H9 (cell line): ENCODE measurements at regions not wholly inside any gene's neighbourhood (a gene's known extent, or its start where the extent isn't known, plus 50 kb on each side); places are given as distances from the start of the nearest gene placed in this dataset.

Experiments
- DNase-seq: peaks from one replicate; pipeline ENCODE4 v3.0.0-alpha.2; 2017
- H2AFZ ChIP-seq: one replicate; pipeline ENCODE4 v1.6.1; 2013; ENCODE audit warnings: mild to moderate bottlenecking, low read length, control low read depth, moderate library complexity
- H2AK5ac ChIP-seq: 2 replicates; pipeline ENCODE4 v1.6.1; 2013; ENCODE audit warnings: low read length, control low read depth, mixed read lengths; ENCODE audit not compliant: insufficient read length
- H2BK120ac ChIP-seq: one replicate; pipeline ENCODE4 v1.6.1; 2013; ENCODE audit warnings: low read depth, mild to moderate bottlenecking, low read length, control low read depth, inconsistent platforms; ENCODE audit not compliant: poor library complexity, severe bottlenecking
- H2BK12ac ChIP-seq: 2 replicates; pipeline ENCODE4 v1.6.1; 2013; ENCODE audit warnings: low read length, control low read depth, mixed read lengths, low read depth; ENCODE audit not compliant: insufficient read length
- H2BK15ac ChIP-seq: 2 replicates; pipeline ENCODE4 v1.6.1; 2013; ENCODE audit warnings: low read depth, low read length, control low read depth
- H2BK20ac ChIP-seq: one replicate; pipeline ENCODE4 v1.6.1; 2013; ENCODE audit warnings: low read depth, mild to moderate bottlenecking, low read length, control low read depth, inconsistent platforms; ENCODE audit not compliant: poor library complexity, severe bottlenecking
- H2BK5ac ChIP-seq: 2 replicates; pipeline ENCODE4 v1.6.1; 2013; ENCODE audit warnings: low read length, control low read depth, mixed read lengths; ENCODE audit not compliant: insufficient read length
- H3K14ac ChIP-seq: 2 replicates; pipeline ENCODE4 v1.6.1; 2013; ENCODE audit warnings: low read length, control low read depth; ENCODE audit not compliant: insufficient read depth
- H3K18ac ChIP-seq: 2 replicates; pipeline ENCODE4 v1.6.1; 2013; ENCODE audit warnings: low read depth, mild to moderate bottlenecking, mixed read lengths, low read length, control low read depth; ENCODE audit not compliant: insufficient read length
- H3K23ac ChIP-seq: 2 replicates; pipeline ENCODE4 v1.6.1; 2013; ENCODE audit warnings: low read length, control low read depth, mixed read lengths, low read depth; ENCODE audit not compliant: insufficient read length
- H3K23me2 ChIP-seq: 2 replicates; pipeline ENCODE4 v1.6.1; 2013; ENCODE audit warnings: low read depth, mild to moderate bottlenecking, mixed read lengths, low read length, control low read depth; ENCODE audit not compliant: insufficient read length, poor library complexity, severe bottlenecking
- H3K27ac ChIP-seq: 2 replicates; pipeline ENCODE4 v1.5.1; 2013; ENCODE audit warnings: low read length, control low read depth, mixed read lengths, low read depth; ENCODE audit not compliant: insufficient read length
- H3K27me3 ChIP-seq: 2 replicates; pipeline ENCODE4 v1.6.1; 2013; ENCODE audit warnings: low read length, control low read depth, inconsistent platforms; ENCODE audit not compliant: insufficient read depth
- H3K4ac ChIP-seq: 2 replicates; pipeline ENCODE4 v1.6.1; 2013; ENCODE audit warnings: low read depth, mild to moderate bottlenecking, control low read depth, inconsistent platforms, low read length, moderate library complexity
- H3K4me1 ChIP-seq: 2 replicates; pipeline ENCODE4 v1.6.1; 2013; ENCODE audit warnings: low read length, control low read depth, inconsistent platforms; ENCODE audit not compliant: insufficient read depth
- H3K4me2 ChIP-seq: 2 replicates; pipeline ENCODE4 v1.6.1; 2013; ENCODE audit warnings: low read length, control low read depth, mixed read lengths; ENCODE audit not compliant: insufficient read length, insufficient read depth
- H3K56ac ChIP-seq: 2 replicates; pipeline ENCODE4 v1.6.1; 2013; ENCODE audit warnings: low read depth, mild to moderate bottlenecking, mixed read lengths, low read length, control low read depth; ENCODE audit not compliant: insufficient read length
- H3K79me1 ChIP-seq: 2 replicates; pipeline ENCODE4 v1.6.1; 2013; ENCODE audit warnings: low read depth, mild to moderate bottlenecking, moderate library complexity, low read length, control low read depth, inconsistent platforms; ENCODE audit not compliant: insufficient read depth, poor library complexity, severe bottlenecking
- H3K79me2 ChIP-seq: 2 replicates; pipeline ENCODE4 v1.6.1; 2013; ENCODE audit warnings: low read length, control low read depth, inconsistent platforms; ENCODE audit not compliant: insufficient read depth
- H3K9ac ChIP-seq: 2 replicates; pipeline ENCODE4 v1.6.1; 2013; ENCODE audit warnings: low read length, control low read depth, mixed read lengths; ENCODE audit not compliant: insufficient read length; ENCODE audit errors: extremely low read depth
- H3K9me3 ChIP-seq: one replicate; pipeline ENCODE4 v1.6.1; 2013; ENCODE audit warnings: low read depth, low read length, inconsistent platforms; ENCODE audit not compliant: control insufficient read depth
- H3T11ph ChIP-seq: one replicate; pipeline ENCODE4 v1.6.1; 2013; ENCODE audit warnings: mild to moderate bottlenecking, low read length, control low read depth, inconsistent platforms
- H4K20me1 ChIP-seq: one replicate; pipeline ENCODE4 v1.6.1; 2013; ENCODE audit not compliant: control insufficient read depth, insufficient read length, insufficient read depth
- H4K5ac ChIP-seq: 2 replicates; pipeline ENCODE4 v1.6.1; 2013; ENCODE audit warnings: low read depth, mild to moderate bottlenecking, mixed read lengths, low read length, control low read depth; ENCODE audit not compliant: insufficient read length
- H4K8ac ChIP-seq: replicated peaks from 2 replicates; pipeline ENCODE4 v1.6.1; 2013; ENCODE audit warnings: low read length, control low read depth, mixed read lengths, low read depth; ENCODE audit not compliant: insufficient read length
- H4K91ac ChIP-seq: 2 replicates; pipeline ENCODE4 v1.6.1; 2013; ENCODE audit warnings: low read depth, mild to moderate bottlenecking, moderate library complexity, mixed read lengths, low read length, control low read depth; ENCODE audit not compliant: insufficient read length
- H3K27ac Mint-ChIP-seq, 3 experiments: 2 replicates in 2 of 3; 3 replicates in 1 of 3; pipeline ENCODE4 v1.8.0; 2020 to 2021; ENCODE audit warnings: mixed read lengths in 3 of 3, mild to moderate bottlenecking in 1 of 3, moderate library complexity in 1 of 3
- H3K27me3 Mint-ChIP-seq: 2 replicates; pipeline ENCODE4 v1.8.0; 2021; ENCODE audit warnings: low read depth, mild to moderate bottlenecking, moderate library complexity, mixed read lengths
- H3K36me3 Mint-ChIP-seq, 3 experiments: 2 replicates in 2 of 3; 3 replicates in 1 of 3; pipeline ENCODE4 v1.8.0; 2020 to 2021; ENCODE audit warnings: low read depth in 3 of 3, mixed read lengths in 3 of 3; ENCODE audit not compliant: insufficient read depth in 1 of 3
- H3K4me1 Mint-ChIP-seq, 2 experiments: 2 replicates each; pipeline ENCODE4 v1.8.0; 2020; ENCODE audit warnings: mixed read lengths in 2 of 2
- H3K4me3 Mint-ChIP-seq, 2 experiments: 2 replicates in 1 of 2; 3 replicates in 1 of 2; pipeline ENCODE4 v1.8.0; 2020 to 2021; ENCODE audit warnings: mild to moderate bottlenecking in 2 of 2, mixed read lengths in 2 of 2, moderate library complexity in 1 of 2
- H3K9me3 Mint-ChIP-seq, 2 experiments: 2 replicates in 1 of 2; 3 replicates in 1 of 2; pipeline ENCODE4 v1.8.0; 2020; ENCODE audit warnings: mild to moderate bottlenecking in 2 of 2, mixed read lengths in 2 of 2, moderate library complexity in 1 of 2
- CTCF ChIP-seq: fragments of 200-600 bp; sonication (generic); conservative IDR thresholded peaks from 3 replicates; pipeline ENCODE4 v1.8.0; 2021; ENCODE audit warnings: antibody characterized with exemption, mild to moderate bottlenecking

GRCh38 chr20:39792334-39792733 lies 830.2 kb downstream of the DHX35 start:
- Histone ChIP-seq H3K27me3 (no peaks in the 10 kb centered on the region), H4K20me1 (no peaks in the 10 kb centered on the region), H2BK120ac (no peak overlapping the region), H3K9me3 (no peaks in the 10 kb centered on the region), H3K18ac (no peak overlapping the region), H4K5ac (no peak overlapping the region), H2AK5ac (no peak overlapping the region), H3K4me2 (no peak overlapping the region), H3K23ac (no peak overlapping the region), H3K4me1 (no peaks in the 10 kb centered on the region), H2BK12ac (no peak overlapping the region), H3K4ac (no peak overlapping the region), H3K56ac (no peak overlapping the region), H3T11ph (no peak overlapping the region), H3K79me2 (no peaks in the 10 kb centered on the region), H4K8ac (no peak overlapping the region), H2AFZ (no peak overlapping the region), H4K91ac (no peak overlapping the region), H2BK15ac (no peak overlapping the region), H3K23me2 (no peaks in the 10 kb centered on the region), H2BK5ac (no peak overlapping the region), H3K79me1 (no peaks in the 10 kb centered on the region), H3K14ac (no peak overlapping the region), H2BK20ac (no peak overlapping the region), H3K27ac (no peak overlapping the region), H3K9ac (no peak overlapping the region)
- no peak for TF ChIP-seq CTCF
- no peaks in the 10 kb centered on the region for H3K9me3 Mint-ChIP-seq
- H3K27me3 Mint-ChIP-seq: no peaks in the 10 kb centered on the region; the same call in 1 of the 2 replicates
- H3K4me1 Mint-ChIP-seq: peaks cover 0 to 6% of the 10 kb centered on the region in 2 experiments; a peak in 1 of 4 replicates
- no peaks in the 10 kb centered on the region for H3K36me3 Mint-ChIP-seq
- DNase-seq: no peak
- no peak overlapping the region for H3K27ac Mint-ChIP-seq
- no peak overlapping the region for H3K4me3 Mint-ChIP-seq
